GM21390 (cell line): ENCODE measurements at regions not wholly inside any gene's neighbourhood (a gene's known extent, or its start where the extent isn't known, plus 50 kb on each side); places are given as distances from the start of the nearest gene placed in this dataset.
"Not testable (repeated sequence)": the region's sequence is repeated elsewhere in the genome, so short reads cannot be mapped to it uniquely, and the experiment has no call there.

Experiments
- ATAC-seq: cut with Tn5 transposase; IDR thresholded peaks from one replicate; pipeline ENCODE4 v1.9.1; 2021; ENCODE audit not compliant: unreplicated experiment

- ATAC-seq, result no peak
Measured at GRCh38 chr16:80092681-80093080, 448.1 kb upstream of the DYNLRB2 start.

- not testable (repeated sequence) for ATAC-seq
Measured at GRCh38 chr16:80091453-80091852, 449.3 kb upstream of the DYNLRB2 start.

GRCh38 chr16:80085606-80086005 is 455.2 kb upstream of the DYNLRB2 start:
- no peak for ATAC-seq

DNA sequence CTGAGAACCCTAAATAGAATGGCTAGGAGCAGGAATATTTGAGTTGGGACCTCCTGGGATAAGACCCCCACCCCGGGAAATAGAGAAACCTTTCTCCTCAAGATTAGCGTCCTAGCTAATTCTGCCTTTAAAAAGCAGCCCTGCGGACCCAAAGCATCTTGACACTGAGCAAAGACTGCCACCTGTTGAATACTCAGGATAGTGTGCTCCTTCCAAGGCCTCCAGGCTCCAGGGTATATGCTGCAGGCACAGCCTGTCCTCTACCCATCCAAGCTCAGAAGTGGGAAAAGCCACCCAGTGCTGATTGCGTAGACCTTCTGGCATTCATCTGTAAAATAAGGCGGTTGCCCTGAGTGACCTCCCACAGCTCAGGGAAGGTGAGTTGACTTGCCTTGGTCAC is 456.2 kb upstream of the DYNLRB2 start:
- no peak for ATAC-seq

GRCh38 chr16:80084163-80084562 is 456.6 kb upstream of the DYNLRB2 start:
- no peak for ATAC-seq

DNA sequence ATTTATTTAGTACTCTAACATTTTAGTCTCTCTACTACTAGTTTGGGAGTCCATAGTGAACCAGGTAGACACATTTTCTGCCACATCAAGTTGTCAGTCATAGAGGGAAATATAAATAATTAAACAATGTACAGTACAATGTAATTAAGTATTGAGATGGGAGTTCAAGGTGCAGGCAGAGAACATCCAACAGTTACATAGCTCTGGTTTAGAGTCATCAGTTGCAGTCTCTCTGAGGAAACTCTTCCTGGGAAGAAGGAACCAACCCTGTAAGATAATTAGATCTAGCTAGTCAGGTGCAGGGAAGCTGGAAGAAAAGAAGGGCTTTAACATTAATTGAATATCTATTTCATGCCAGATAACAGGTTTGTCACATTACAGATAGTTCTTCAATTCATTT is 457.9 kb upstream of the DYNLRB2 start:
- ATAC-seq, result no peak

GRCh38 chr16:80081846-80082245 is 458.9 kb upstream of the DYNLRB2 start:
- no peak for ATAC-seq

DNA sequence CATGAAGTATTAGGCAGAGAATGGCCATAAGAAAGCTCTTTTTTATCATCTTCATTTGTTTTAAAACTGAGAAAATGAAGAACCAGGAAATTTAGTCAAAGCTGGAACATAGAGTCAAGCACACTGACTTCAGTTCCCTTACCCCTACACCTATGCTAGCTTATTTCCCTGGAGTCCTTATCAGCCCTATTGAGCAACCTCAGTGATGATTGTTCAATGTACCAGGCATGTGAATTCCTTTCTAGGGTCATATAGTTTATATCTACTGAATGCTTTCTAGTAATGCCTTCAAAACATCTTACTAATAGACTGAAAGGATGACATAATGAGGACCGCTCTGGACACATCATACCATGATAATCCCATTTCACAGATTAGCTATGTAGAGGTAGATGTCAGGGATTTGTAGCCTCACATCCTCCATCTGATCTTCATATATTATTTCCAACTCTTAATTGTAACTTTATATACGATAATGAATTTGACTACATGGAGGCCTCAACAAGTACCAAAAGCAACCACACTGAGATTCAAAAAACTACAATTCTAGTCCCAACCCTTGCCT is 460.4 kb upstream of the DYNLRB2 start:
- no peak for ATAC-seq

GRCh38 chr16:80079072-80079471 is 461.7 kb upstream of the DYNLRB2 start:
- no peak for ATAC-seq

GRCh38 chr16:80077696-80078095 is 463.1 kb upstream of the DYNLRB2 start:
- no peak for ATAC-seq

GRCh38 chr16:80074329-80074728 is 466.5 kb upstream of the DYNLRB2 start:
- ATAC-seq, result no peak

DNA sequence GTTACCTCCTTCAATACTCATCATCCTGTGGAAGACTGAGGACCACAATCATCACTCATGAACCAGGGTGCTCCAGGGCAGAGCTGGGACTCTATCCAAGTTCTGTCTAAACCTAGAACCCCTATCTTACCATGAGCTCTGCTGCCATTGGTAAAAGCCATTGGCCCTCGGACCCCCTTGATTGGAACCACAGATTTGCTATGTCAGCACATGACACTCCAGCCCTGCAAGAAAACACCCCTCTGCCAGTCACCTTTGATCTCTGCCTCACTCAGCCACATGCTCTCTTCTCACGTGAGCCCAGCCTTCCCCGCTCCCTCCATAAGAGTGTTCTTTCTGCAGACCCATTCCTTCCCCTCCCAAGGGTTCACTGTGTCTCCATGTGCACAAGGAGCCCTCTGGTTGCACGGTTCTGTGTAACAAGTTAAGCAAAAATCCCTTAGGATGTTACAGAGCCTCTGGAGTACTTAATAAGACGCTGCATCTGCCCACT is 468.8 kb upstream of the DYNLRB2 start:
- ATAC-seq, result no peak

GRCh38 chr16:80066805-80067580 is 466.5 kb upstream of the MAF start:
- no peak for ATAC-seq

GRCh38 chr16:80065541-80065940 is 465.0 kb upstream of the MAF start:
- no peak for ATAC-seq

DNA sequence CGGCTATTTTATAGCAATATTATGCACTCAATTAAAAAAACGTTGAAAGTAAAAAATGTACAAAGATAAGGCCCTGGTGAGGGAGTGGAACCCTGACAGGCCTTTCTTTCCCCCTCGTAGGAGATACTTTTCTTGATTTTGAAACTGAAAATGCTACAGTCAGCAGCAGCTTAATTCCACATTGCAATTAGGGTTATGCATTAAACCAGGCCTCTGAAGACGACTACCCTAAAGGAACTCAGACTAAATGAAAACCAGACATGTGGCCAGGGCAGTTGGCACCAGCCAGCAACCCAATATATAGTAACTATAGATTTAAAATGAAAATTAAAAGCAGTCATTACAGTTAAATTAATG is 463.2 kb upstream of the MAF start:
- no peak for ATAC-seq

DNA sequence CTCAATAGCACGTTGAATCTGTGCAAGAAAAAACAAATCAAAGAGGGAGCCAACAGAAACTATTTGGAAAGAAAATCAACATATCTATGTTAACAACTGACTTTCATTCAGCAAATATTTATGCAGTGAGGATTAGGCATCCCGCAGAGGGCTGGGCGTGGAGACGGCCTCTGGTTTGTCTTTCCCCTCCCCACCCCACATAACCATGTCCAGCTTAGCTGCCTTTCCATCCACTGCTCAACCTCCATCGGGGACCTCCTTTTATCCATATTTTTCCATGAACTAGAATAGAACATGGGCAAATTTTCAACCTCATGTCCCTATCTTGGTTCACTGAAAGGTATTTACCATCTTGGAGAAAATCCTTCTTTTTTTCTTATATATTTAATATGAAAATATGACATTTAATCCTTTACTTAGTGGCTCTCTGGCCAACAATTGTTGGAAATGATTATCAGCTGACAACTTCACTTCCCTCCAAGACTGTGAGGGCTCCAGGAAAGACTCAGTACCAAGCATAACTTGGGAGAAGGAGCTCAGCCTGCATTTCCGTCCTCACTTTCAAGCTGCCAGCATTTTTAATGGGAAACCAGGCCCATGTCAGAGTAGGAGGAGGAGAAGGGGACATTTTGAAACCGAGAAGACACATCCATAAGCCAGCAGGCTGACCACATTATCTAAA is 462.6 kb upstream of the MAF start:
- no peak for ATAC-seq

GRCh38 chr16:80062361-80063030 is 462.0 kb upstream of the MAF start:
- ATAC-seq, result no peak

GRCh38 chr16:80060470-80060869 is 459.9 kb upstream of the MAF start:
- no peak for ATAC-seq

- ATAC-seq, result no peak
Measured at GRCh38 chr16:80059836-80060235, 459.3 kb upstream of the MAF start.

- no peak for ATAC-seq
Measured at GRCh38 chr16:80058214-80058613, 457.7 kb upstream of the MAF start.

DNA sequence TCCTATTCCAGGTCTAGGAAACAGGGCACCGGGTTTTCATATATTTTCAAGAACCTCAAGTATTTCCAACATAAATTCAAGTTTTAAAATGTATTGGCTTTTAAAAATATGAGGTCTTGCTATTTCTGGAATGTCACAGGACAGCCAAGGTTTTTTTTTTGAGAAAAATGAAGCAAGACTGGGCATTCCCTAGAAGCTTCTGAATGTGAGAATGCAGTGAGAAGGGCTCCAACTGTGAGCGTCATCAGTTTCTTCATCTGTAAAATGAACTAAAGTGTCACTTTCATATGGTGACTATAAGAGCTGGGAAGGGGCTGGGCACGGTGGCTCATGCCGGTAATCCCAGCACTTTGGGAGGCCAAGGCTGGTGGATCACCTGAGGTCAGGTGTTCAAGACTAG is 455.8 kb upstream of the MAF start:
- ATAC-seq, result no peak

GRCh38 chr16:80055831-80056230 is 455.3 kb upstream of the MAF start:
- ATAC-seq, result no peak
